H54 (cell line): ENCODE measurements at regions not wholly inside any gene's neighbourhood (a gene's known extent, or its start where the extent isn't known, plus 50 kb on each side); places are given as distances from the start of the nearest gene placed in this dataset.

Source experiments
- DNase-seq: peaks from one replicate; pipeline ENCODE4 v3.0.0; 2011; ENCODE audit warnings: low spot score, mixed read lengths; ENCODE audit not compliant: insufficient read length
- FAIRE-seq: peaks from 3 replicates; lab custom pipeline; 2011; peaks lifted over from hg19 to GRCh38; lab: Jason Lieb, UNC
- POLR2A ChIP-seq: IDR thresholded peaks from 2 replicates; pipeline ENCODE4 v1.6.1; 2011; ENCODE audit warnings: low read depth, mild to moderate bottlenecking, low read length

GRCh38 chr2:38509947-38510326 is 92.8 kb downstream of the HNRNPLL start:
- TF ChIP-seq POLR2A: no peak
- DNase-seq (no peak), FAIRE-seq (no peak)

GRCh38 chr2:38509314-38509946 is 93.3 kb downstream of the HNRNPLL start:
- no peak for TF ChIP-seq POLR2A
- DNase-seq: no peak
- peak; percentile 58 for FAIRE-seq

DNA sequence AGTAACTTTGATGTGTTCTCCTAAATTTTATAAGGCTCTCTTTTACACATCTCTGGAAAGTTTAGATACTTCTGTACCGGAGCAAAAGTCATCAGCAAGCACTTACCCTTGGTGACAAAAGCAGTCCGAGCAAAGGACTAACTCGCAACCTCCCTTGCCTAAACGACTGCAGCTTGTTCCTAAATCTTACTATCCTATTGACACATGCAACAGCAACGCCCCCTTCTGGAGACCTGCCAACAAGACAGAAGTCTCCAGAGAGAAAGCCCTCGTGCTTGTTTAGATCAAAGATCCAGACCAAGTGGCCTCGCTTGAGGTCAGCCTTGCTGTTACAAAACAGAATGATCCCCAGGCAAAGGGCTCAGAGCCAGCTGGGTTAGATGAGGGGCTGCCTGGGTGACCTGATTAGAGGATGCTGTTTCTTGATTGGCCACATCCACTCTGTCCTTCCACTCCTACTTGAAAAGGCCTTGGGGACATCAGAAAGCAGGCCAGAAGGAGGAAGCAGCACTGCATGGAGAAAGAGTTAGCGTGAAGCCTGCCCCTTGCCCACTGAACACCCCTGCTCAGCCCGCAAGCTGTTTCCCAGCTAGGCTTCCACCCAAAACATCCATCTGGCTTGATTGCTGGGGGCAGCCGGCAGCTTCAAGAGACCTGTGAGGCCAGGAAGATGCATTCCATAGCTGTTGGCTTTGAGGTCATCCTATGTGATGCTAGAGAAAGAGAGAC is 94.3 kb downstream of the HNRNPLL start:
- FAIRE-seq (no peak), DNase-seq (peak; percentile 28)
- TF ChIP-seq POLR2A: no peak

- DNase-seq (no peak), FAIRE-seq (no peak)
- TF ChIP-seq POLR2A: no peak
Observed at GRCh38 chr2:38507712-38508111, 95.0 kb downstream of the HNRNPLL start.

- no peak for TF ChIP-seq POLR2A
- FAIRE-seq (peak; percentile 58), DNase-seq (peak; percentile 55)
Observed at GRCh38 chr2:38505779-38506178, 96.9 kb downstream of the HNRNPLL start.

GRCh38 chr2:38504169-38504568 is 98.6 kb downstream of the HNRNPLL start:
- no peak for DNase-seq
- FAIRE-seq: no peak
- no peak for TF ChIP-seq POLR2A

DNA sequence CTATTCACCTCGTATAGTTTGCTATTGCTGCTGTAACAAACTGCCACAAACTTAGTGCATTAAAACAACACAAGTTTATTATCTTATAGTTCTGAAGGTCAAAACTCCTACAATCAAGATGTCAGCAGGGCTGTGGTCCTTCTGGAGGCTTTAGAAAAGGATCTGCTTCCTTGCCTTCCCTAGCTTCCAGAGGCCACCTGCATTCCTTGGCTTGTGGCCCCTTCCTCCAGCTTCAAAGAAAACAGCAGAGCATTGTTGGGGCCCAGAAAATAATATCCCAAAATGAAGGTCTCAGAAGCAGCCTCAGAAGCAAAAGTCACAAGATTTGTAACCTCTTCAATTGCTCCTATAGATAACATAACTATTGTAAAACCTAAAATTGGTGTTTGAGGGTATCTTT is 100.6 kb downstream of the HNRNPLL start:
- DNase-seq (no peak), FAIRE-seq (no peak)
- no peak for TF ChIP-seq POLR2A

DNA sequence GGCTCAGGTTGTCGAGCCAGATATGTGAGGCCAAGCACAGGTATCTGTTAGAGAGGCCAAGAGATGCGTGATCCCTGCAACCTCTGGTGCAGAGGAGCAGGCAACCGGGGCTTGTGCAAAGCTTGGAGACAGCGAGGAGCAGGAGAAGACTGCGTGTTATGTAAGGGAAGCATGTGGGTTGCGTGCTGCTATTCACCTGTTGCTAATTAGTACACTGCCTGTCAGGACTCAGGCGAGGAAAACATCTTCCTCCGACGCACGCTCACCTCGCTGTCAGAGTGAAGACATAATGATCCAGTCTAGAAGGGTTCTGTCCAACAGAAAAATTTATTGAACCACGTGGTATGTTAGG is 102.5 kb downstream of the HNRNPLL start:
- FAIRE-seq: no peak
- no peak for TF ChIP-seq POLR2A
- DNase-seq: no peak

GRCh38 chr2:38499548-38500282 is 103.0 kb downstream of the HNRNPLL start:
- FAIRE-seq: no peak
- no peak for TF ChIP-seq POLR2A
- DNase-seq: no peak

DNA sequence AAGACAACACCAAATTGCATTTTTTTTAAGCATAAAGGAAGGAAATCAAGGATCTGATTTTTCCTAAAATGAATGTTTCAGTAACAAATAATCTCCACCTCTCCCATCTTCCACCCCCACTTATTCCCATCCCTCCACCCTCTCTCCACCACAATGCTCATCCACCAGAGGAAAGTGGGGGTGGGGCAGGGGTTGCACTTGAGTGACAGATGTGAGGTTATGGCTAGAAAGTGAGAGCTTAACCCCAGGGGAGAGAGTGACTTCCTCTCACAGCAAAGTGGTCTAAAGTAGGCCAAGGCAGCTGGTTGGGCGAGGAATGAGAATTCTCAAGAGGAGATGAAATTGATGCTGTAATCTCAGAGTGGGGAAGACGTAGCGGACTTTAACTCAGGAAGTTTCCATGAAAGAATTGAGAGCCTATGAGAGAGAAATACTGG is 104.7 kb downstream of the HNRNPLL start:
- TF ChIP-seq POLR2A: no peak
- no peak for DNase-seq
- FAIRE-seq: no peak

DNA sequence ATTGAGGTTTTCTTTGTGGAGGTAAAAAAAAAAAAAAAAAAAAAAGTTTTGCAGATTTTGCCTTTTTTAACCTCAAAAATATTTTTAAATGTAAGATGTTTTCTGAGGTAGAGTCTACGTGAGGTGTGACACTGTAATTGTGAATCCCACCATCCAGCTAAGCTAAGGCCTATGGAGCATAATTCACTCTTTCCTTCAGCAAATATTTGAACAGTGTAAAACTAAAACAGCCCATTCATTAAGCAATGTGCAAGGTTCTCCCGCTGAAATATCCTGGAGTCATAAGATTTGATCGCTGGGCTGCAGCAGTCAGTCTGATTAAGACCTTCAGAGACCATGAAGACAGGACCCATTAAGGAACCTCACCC is 105.1 kb downstream of the HNRNPLL start:
- DNase-seq (no peak), FAIRE-seq (no peak)
- no peak for TF ChIP-seq POLR2A

DNA sequence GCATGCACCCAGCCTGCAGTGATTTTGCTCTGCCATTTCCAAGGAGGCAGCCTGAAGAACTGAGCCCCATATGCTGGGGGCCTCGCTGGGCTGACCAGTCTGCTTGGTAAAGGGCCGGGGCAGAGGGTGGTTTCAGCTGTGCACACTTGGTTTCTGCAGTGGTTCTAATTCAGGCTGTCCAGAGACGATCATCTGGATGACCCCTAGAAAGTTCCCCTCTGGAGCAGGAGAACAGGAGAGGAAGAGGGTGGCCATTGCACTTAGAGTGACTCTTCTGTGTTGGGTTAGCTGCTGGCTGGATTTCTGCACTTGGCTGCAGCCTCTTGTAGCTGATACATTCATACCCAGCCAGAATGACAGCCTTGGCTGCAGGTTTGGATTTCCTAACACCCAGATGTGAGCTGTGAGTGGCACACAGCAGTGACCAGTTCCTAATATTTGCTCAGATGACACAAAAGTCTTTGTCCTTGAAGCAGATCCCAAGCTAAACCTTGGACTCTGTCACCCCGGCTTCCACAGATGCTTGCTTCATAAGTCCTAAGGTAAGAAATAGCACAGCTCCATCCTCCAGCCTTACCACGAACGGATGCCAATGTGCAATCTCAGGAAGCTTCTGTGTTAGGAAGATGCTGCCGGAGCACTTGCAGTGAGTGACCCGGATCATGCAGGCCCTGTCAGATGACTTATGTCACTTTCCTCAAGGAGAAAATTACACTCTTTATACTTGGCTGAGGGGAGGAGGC is 105.6 kb downstream of the HNRNPLL start:
- FAIRE-seq (no peak), DNase-seq (no peak)
- no peak for TF ChIP-seq POLR2A

GRCh38 chr2:38495880-38496279 is 106.8 kb downstream of the HNRNPLL start:
- FAIRE-seq: no peak
- no peak for DNase-seq
- TF ChIP-seq POLR2A: no peak

DNA sequence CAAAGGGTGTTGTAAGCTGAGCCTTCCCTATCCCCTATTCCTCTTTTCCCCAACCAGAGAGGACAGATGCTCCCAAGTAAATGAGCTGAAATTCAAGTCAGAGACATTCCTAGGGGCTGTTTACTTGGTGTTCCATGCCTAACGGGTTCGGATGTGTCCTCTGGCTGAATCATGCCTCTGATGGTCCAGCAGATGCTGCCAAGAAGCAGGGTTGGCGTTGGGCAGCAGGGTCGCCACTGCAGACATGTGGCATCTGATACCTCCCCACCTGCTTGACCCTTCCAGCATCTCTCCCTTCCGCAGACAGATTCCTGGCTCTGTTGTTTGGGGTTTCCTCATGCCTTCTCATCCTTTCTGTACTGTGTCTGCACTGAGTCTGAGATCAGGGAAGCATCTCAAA is 108.3 kb downstream of the HNRNPLL start:
- TF ChIP-seq POLR2A: no peak
- FAIRE-seq (no peak), DNase-seq (no peak)
